HEK293T (cell line): ENCODE measurements at regions not wholly inside any gene's neighbourhood (a gene's known extent, or its start where the extent isn't known, plus 50 kb on each side); places are given as distances from the start of the nearest gene placed in this dataset.

Source experiments
- FOXA1 ChIP-seq: fragments of 450-650 bp; IDR thresholded peaks from 2 replicates; pipeline ENCODE4 v1.6.1; 2016; ENCODE audit warnings: mild to moderate bottlenecking
- FOXM1 ChIP-seq: fragments of 450-650 bp; IDR thresholded peaks from 2 replicates; pipeline ENCODE4 v1.6.1; 2017; ENCODE audit warnings: mild to moderate bottlenecking, borderline replicate concordance
- HDGF ChIP-seq: fragments of 450-650 bp; IDR thresholded peaks from 2 replicates; pipeline ENCODE4 v1.6.1; 2017; ENCODE audit warnings: antibody characterized with exemption, borderline replicate concordance
- SP1 ChIP-seq: fragments of 450-650 bp; IDR thresholded peaks from 2 replicates; pipeline ENCODE4 v1.6.1; 2017
- TARDBP ChIP-seq: fragments of 450-650 bp; IDR thresholded peaks from 2 replicates; pipeline ENCODE4 v1.6.1; 2016

DNA sequence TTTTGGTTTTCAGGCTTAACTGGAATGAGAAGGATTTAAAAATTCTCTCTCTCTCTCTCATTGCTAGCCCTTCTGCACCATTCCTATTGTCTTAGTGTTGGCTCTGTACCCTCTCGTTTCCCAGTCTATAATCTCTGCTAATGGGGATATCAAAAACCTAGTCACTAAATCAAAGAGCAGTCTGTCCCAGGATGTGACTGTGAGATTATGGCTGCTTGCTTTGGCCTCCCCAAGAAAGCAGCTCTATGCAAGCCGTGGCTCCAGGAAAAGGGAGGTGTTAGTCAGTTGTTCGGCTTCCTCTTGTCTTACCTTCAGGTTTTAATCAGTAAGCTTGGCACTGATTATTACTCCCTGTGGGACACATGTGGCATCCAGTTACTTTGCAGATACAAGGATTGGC is 468.8 kb downstream of the USP25 start:
- no peak for TF ChIP-seq TARDBP
- no peak for TF ChIP-seq SP1
- TF ChIP-seq FOXA1 = no peak
- TF ChIP-seq FOXM1 = no peak
- TF ChIP-seq HDGF = no peak
